HG03469 (cell line): ENCODE measurements at regions not wholly inside any gene's neighbourhood (a gene's known extent, or its start where the extent isn't known, plus 50 kb on each side); places are given as distances from the start of the nearest gene placed in this dataset.

ENCODE experiments used
- ATAC-seq: cut with Tn5 transposase; IDR thresholded peaks from one replicate; pipeline ENCODE4 v1.9.1; 2021; ENCODE audit warnings: mild to moderate bottlenecking, moderate library complexity, moderate number of reproducible peaks; ENCODE audit not compliant: unreplicated experiment

- ATAC-seq, result no peak
Observed at GRCh38 chr11:19382131-19382611, 141.4 kb upstream of the E2F8 start.

GRCh38 chr11:19380375-19380774, 139.6 kb upstream of the E2F8 start:
- no peak for ATAC-seq

GRCh38 chr11:19379465-19379864, 138.7 kb upstream of the E2F8 start:
- no peak for ATAC-seq

GRCh38 chr11:19378814-19379213, 138.1 kb upstream of the E2F8 start:
- ATAC-seq, result no peak

- no peak for ATAC-seq
Observed at GRCh38 chr11:19377881-19378280, 137.1 kb upstream of the E2F8 start.

GRCh38 chr11:19375440-19375839, 134.7 kb upstream of the E2F8 start:
- ATAC-seq, result no peak

GRCh38 chr11:19374151-19374569, 133.4 kb upstream of the E2F8 start:
- ATAC-seq, result no peak

- no peak for ATAC-seq
Observed at GRCh38 chr11:19372381-19372780, 131.6 kb upstream of the E2F8 start.

- ATAC-seq, result no peak
Observed at GRCh38 chr11:19370100-19370861, 129.5 kb upstream of the E2F8 start.

- ATAC-seq, result no peak
Observed at GRCh38 chr11:19368726-19369375, 128.1 kb upstream of the E2F8 start.

- ATAC-seq, result no peak
Observed at GRCh38 chr11:19366992-19367709, 126.4 kb upstream of the E2F8 start.

GRCh38 chr11:19365743-19366410, 125.1 kb upstream of the E2F8 start:
- no peak for ATAC-seq

- ATAC-seq, result no peak
Observed at GRCh38 chr11:19359221-19360000, 118.7 kb upstream of the E2F8 start.

GRCh38 chr11:19357943-19358342, 117.2 kb upstream of the E2F8 start:
- no peak for ATAC-seq

GRCh38 chr11:19355601-19356000, 114.9 kb upstream of the E2F8 start:
- no peak for ATAC-seq

- ATAC-seq, result no peak
Observed at GRCh38 chr11:19353287-19353850, 112.6 kb upstream of the E2F8 start.

- ATAC-seq, result no peak
Observed at GRCh38 chr11:19352771-19353160, 112.0 kb upstream of the E2F8 start.

- ATAC-seq, result no peak
Observed at GRCh38 chr11:19352072-19352770, 111.5 kb upstream of the E2F8 start.

GRCh38 chr11:19351426-19351825, 110.7 kb upstream of the E2F8 start:
- no peak for ATAC-seq
